Adipocyte (in vitro differentiated cells): ENCODE measurements at regions not wholly inside any gene's neighbourhood (a gene's known extent, or its start where the extent isn't known, plus 50 kb on each side); places are given as distances from the start of the nearest gene placed in this dataset.

Experiments
- DNase-seq: peaks from one replicate; pipeline ENCODE4 v3.0.0-alpha.2; 2015; ENCODE audit warnings: low read depth
- H3K27me3 ChIP-seq: replicated peaks from 2 replicates; pipeline ENCODE4 v1.7.0; 2013; ENCODE audit warnings: mild to moderate bottlenecking, low read length, moderate library complexity; ENCODE audit not compliant: control insufficient read depth, insufficient read depth
- H3K36me3 ChIP-seq: 2 replicates; pipeline ENCODE4 v1.7.0; 2013; ENCODE audit warnings: low read length, mild to moderate bottlenecking, moderate library complexity; ENCODE audit not compliant: control insufficient read depth, insufficient read depth, severe bottlenecking
- H3K4me1 ChIP-seq: 2 replicates; pipeline ENCODE4 v1.7.0; 2013; ENCODE audit warnings: mild to moderate bottlenecking, low read length, moderate library complexity; ENCODE audit not compliant: control insufficient read depth, insufficient read depth
- H3K4me3 ChIP-seq: 2 replicates; pipeline ENCODE4 v1.7.0; 2013; ENCODE audit warnings: mild to moderate bottlenecking, low read length, moderate library complexity
- H3K9ac ChIP-seq: 2 replicates; pipeline ENCODE4 v1.7.0; 2013; ENCODE audit warnings: mild to moderate bottlenecking, low read length, moderate library complexity
- H3K9me3 ChIP-seq: 2 replicates; pipeline ENCODE4 v1.7.0; 2013; ENCODE audit warnings: mild to moderate bottlenecking, low read length, moderate library complexity; ENCODE audit not compliant: control insufficient read depth

DNA sequence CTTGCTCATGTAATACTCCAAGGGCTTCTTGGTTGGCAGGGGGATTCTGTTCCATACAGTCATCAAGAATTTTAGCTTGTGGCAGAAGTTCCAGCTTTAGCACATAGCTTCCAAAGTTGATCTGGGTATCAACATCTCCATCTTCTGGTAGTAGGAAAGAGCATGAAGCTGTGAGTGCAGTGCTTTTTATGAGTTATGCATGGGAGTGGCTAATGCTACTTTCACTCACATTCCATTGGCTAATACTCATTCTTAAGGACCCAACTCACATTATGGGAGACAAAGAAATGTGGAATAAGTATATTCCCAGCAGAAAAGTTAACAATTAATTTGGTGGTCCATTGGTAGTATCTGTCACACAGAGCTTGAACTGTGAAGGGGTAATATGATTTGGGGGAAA lies 194.2 kb upstream of the CHD1 start:
- H3K4me1 ChIP-seq = no peaks in the 10 kb centered on the region
- H3K9me3 ChIP-seq = no peaks in the 10 kb centered on the region
- no peak overlapping the region for H3K4me3 ChIP-seq
- H3K36me3 ChIP-seq = no peaks in the 10 kb centered on the region
- no peak overlapping the region for H3K9ac ChIP-seq
- no peak for DNase-seq
- no peaks in the 10 kb centered on the region for H3K27me3 ChIP-seq

DNA sequence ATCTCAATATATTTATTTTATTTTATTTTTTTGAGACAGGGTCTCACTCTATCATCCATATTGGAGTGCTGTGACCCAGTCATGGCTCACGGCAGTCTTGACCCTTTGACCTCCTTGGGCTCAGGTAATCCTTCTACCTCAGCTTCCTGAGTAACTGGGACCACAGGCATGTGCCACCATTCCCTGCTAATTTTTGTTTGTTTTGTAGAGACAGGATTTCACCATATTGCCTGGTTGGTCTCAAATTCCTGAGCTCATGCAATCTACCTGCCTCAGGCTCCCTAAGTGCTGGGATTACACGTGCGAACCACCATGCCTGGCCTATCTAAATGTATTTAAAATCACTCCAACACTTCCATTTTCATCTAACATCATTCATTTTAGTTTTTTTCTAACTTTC lies 190.5 kb upstream of the CHD1 start:
- H3K4me1 ChIP-seq = no peaks in the 10 kb centered on the region
- H3K36me3 ChIP-seq = no peaks in the 10 kb centered on the region

GRCh38 chr5:99116526-99116925 lies 187.7 kb upstream of the CHD1 start:
- no peak overlapping the region for H3K9ac ChIP-seq
- H3K4me3 ChIP-seq = no peak overlapping the region
- no peaks in the 10 kb centered on the region for H3K36me3 ChIP-seq
- H3K27me3 ChIP-seq = no peaks in the 10 kb centered on the region
- H3K4me1 ChIP-seq = no peaks in the 10 kb centered on the region
- DNase-seq = no peak
- H3K9me3 ChIP-seq = no peaks in the 10 kb centered on the region

More for the DNA sequence above, 190.5 kb upstream of the CHD1 start:
- Histone ChIP-seq H3K9ac (no peak overlapping the region), H3K4me3 (no peak overlapping the region), H3K27me3 (no peaks in the 10 kb centered on the region), H3K9me3 (no peaks in the 10 kb centered on the region)
- no peak for DNase-seq

DNA sequence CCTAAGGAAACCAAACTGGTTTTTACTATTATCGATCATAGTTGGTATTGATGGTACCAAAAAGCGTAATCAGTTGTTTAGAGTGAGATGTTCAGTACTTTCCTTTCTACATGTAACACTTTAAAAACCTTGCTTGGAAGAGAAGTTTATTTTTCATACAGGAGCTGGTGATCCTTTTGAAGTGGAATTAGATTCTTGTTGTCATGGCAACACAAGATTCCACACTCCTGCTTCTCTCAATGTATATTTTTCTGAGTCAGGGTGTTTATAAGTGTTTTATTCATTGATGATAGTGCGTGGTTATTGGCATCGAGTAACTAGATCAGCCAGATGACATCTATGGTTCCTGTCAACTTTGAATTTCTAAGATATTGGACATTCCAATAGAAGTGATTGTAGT lies 181.1 kb upstream of the CHD1 start:
- no peak for DNase-seq
- Histone ChIP-seq H3K9me3 (no peaks in the 10 kb centered on the region), H3K9ac (no peak overlapping the region), H3K4me3 (no peak overlapping the region), H3K27me3 (no peaks in the 10 kb centered on the region), H3K4me1 (peaks cover 3% of the 10 kb centered on the region), H3K36me3 (no peaks in the 10 kb centered on the region)

- Histone ChIP-seq H3K27me3 (peaks cover 2% of the 10 kb centered on the region), H3K36me3 (no peaks in the 10 kb centered on the region), H3K9me3 (no peaks in the 10 kb centered on the region), H3K4me1 (peaks cover 6% of the 10 kb centered on the region), H3K9ac (no peak overlapping the region), H3K4me3 (no peak overlapping the region)
- peak; percentile 1 for DNase-seq
Observed at GRCh38 chr5:99105216-99105615, 176.4 kb upstream of the CHD1 start.

GRCh38 chr5:99104538-99105132 lies 175.8 kb upstream of the CHD1 start:
- H3K9ac ChIP-seq = no peak overlapping the region
- no peak overlapping the region for H3K4me3 ChIP-seq
- no peaks in the 10 kb centered on the region for H3K9me3 ChIP-seq
- H3K27me3 ChIP-seq = peaks cover 2% of the 10 kb centered on the region
- no peaks in the 10 kb centered on the region for H3K36me3 ChIP-seq
- DNase-seq = peak; percentile 76
- H3K4me1 ChIP-seq = peaks cover 6% of the 10 kb centered on the region

- Histone ChIP-seq H3K9me3 (no peaks in the 10 kb centered on the region), H3K4me3 (no peak overlapping the region)
- no peak for DNase-seq
Observed at GRCh38 chr5:99102073-99102697, 173.4 kb upstream of the CHD1 start.

GRCh38 chr5:99099691-99100090 lies 170.9 kb upstream of the CHD1 start:
- Histone ChIP-seq H3K36me3 (no peaks in the 10 kb centered on the region), H3K9ac (no peak overlapping the region), H3K4me1 (peaks cover under 1% of the 10 kb centered on the region), H3K4me3 (no peak overlapping the region), H3K9me3 (no peaks in the 10 kb centered on the region), H3K27me3 (peaks cover 2% of the 10 kb centered on the region)
- no peak for DNase-seq

More at GRCh38 chr5:99102073-99102697, 173.4 kb upstream of the CHD1 start:
- Histone ChIP-seq H3K4me1 (peaks cover 6% of the 10 kb centered on the region), H3K9ac (no peak overlapping the region), H3K36me3 (no peaks in the 10 kb centered on the region), H3K27me3 (peaks cover 2% of the 10 kb centered on the region)

- Histone ChIP-seq H3K9me3 (peaks cover 7% of the 10 kb centered on the region), H3K27me3 (no peaks in the 10 kb centered on the region), H3K9ac (no peak overlapping the region), H3K36me3 (no peaks in the 10 kb centered on the region), H3K4me1 (no peaks in the 10 kb centered on the region), H3K4me3 (no peak overlapping the region)
- no peak for DNase-seq
Observed at GRCh38 chr5:99089822-99090549, 161.2 kb upstream of the CHD1 start.

DNA sequence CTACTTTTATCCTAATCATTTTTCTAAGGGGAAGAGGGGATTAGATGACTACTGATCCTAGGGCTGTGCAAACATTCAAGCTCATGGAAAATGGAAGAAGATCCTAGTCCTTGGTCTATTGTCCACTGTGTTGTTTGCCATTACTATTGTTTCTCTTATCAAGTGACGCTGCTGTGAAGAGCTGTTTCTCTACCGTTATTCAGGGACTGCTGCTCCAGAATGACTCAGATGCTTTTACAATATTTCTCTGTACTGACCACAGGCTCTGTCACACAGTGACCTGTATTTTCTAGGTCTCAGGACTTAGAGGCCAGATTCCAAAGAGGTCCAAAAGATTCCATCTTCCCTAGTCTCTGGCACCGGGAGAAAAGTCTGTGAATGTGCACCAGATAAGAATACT lies 159.5 kb upstream of the CHD1 start:
- no peaks in the 10 kb centered on the region for H3K27me3 ChIP-seq
- no peaks in the 10 kb centered on the region for H3K36me3 ChIP-seq
- no peaks in the 10 kb centered on the region for H3K4me1 ChIP-seq
- H3K9me3 ChIP-seq = peaks cover 7% of the 10 kb centered on the region
- no peak overlapping the region for H3K9ac ChIP-seq
- no peak for DNase-seq
- no peak overlapping the region for H3K4me3 ChIP-seq

DNA sequence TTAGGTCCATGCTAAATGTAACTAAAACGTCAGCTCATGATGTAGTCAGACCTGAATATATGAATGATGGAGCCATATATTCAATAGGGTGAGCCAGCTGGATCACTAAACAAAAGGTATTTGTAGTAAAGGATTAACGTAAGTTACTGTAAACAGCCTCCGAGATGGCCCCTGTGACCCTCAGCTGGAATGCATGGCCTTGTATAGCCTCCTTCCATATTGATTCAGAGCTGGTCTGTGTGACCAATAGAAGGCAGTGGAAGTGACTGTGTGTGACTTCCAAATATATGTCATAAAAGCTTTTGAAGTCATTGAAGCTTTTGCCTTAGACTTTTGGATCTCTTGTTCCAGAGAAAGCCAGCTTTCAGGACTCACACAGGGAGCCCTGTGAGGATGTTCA lies 154.4 kb upstream of the CHD1 start:
- Histone ChIP-seq H3K4me3 (no peak overlapping the region), H3K4me1 (no peaks in the 10 kb centered on the region)
- no peak for DNase-seq

More for the DNA sequence above, 154.4 kb upstream of the CHD1 start:
- Histone ChIP-seq H3K27me3 (no peaks in the 10 kb centered on the region), H3K9me3 (no peaks in the 10 kb centered on the region), H3K36me3 (no peaks in the 10 kb centered on the region), H3K9ac (no peak overlapping the region)
